HG03097 (cell line): ENCODE measurements at regions not wholly inside any gene's neighbourhood (a gene's known extent, or its start where the extent isn't known, plus 50 kb on each side); places are given as distances from the start of the nearest gene placed in this dataset.

Source experiments
- ATAC-seq: cut with Tn5 transposase; IDR thresholded peaks from one replicate; pipeline ENCODE4 v1.9.1; 2021; ENCODE audit not compliant: unreplicated experiment, low FRiP score

DNA sequence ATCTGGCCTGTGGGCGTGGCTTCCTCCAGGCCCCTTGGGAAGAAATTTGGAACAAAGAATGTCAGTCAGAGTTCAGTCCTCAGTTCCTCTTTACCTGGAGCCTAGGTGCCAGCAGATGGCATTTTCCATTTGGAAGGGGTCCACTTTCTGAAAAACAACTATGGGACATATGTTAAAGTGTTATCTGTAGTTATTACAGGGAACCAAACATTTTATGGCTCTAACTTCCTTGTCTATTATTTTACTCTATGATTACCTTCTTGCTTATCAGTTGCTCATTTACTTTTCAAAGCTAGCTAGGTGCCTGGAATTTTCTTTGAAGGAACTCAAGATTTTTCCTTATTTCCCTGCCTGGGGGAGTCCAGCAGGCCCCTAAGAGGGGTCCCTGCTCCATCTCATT is 159.8 kb upstream of the PUDP start:
- no peak for ATAC-seq

- no peak for ATAC-seq
These were observed 146.5 kb upstream of the PUDP start for GRCh38 chrX:7294483-7294882.

GRCh38 chrX:7286168-7286837 is 138.3 kb upstream of the PUDP start:
- ATAC-seq, result no peak

- ATAC-seq, result no peak
These were observed 137.8 kb upstream of the PUDP start for GRCh38 chrX:7285765-7286164.

DNA sequence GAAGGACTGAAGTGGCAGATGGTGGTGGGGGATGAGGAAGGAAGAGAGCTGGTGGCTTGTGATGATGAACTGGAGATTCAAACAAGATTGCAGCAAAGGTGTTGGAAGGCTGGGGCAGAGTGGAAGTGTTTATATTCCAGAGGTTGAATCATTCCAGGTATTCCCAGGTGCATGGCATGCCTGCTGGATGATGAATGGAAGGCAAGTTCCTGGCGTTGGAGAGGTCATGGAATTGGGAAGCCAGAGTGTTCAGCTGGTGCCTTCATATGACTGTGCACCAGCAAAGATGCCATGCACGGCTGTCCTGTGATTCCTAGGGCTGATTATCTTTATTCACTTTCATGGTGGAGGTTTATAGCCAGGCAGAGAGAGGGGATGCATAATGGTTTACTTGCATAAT is 135.8 kb upstream of the PUDP start:
- no peak for ATAC-seq

DNA sequence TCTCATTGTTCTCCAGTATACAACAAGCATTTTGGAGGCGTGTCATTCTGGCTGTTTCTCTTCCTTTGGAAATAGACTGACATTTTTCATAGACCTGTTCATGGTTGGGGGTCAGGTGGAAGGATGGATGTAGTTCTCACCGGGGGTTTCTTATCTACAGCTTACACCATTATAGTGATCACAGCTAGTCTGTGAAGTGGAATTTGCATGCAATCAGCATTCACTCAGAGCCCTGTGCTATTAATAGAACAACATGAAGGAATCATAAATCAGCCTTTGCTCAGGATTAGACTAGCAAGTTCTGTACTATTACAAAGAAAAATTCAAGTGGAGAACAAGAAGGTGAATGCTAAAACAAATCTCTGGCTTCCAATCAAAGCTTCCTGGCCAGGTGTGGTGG is 132.6 kb upstream of the PUDP start:
- no peak for ATAC-seq

DNA sequence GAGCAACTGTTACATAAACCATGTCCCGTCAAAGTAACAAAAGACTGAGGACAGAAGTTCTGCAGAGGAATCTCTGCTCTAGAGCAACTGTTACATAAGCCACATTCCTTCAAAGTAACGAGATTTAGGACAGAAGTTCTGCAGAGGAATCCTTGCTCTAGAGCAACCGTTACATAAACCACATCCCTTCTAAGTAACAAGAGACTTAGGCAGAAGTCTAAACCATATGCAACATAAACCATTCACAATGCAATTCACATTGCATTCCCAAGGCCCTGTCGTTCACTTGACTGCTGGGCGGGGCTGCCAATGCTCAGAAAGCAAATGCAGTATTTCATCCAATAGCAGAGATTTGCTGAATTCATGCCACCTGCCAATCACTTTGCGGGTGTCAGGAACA is 124.4 kb upstream of the PUDP start:
- ATAC-seq, result no peak

GRCh38 chrX:7270933-7271332 is 123.0 kb upstream of the PUDP start:
- ATAC-seq, result no peak

- no peak for ATAC-seq
These were observed 122.0 kb upstream of the PUDP start for GRCh38 chrX:7269991-7270390.

GRCh38 chrX:7269589-7269988 is 121.6 kb upstream of the PUDP start:
- ATAC-seq, result no peak

GRCh38 chrX:7266288-7266687 is 118.3 kb upstream of the PUDP start:
- ATAC-seq, result no peak

GRCh38 chrX:7264399-7264798 is 116.4 kb upstream of the PUDP start:
- ATAC-seq, result no peak

DNA sequence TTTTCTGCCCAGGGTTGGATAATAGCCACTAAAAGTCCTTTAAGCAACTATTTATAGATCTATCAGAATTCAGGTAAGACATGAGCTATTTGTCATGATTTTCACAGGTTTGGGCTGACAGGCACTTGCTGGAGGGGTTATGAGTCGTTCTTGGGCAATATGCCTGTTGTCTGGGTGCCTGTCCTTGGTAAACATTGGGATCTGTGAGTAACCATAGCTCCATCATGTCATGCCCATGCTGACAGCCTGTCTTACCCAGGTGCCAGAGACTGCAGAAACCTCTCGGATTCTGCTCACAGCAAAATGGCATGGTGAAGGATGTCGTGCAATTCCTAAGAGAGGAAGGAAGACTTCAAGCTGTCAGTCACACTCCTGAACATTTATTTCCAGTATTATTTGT is 116.0 kb upstream of the PUDP start:
- ATAC-seq, result no peak

DNA sequence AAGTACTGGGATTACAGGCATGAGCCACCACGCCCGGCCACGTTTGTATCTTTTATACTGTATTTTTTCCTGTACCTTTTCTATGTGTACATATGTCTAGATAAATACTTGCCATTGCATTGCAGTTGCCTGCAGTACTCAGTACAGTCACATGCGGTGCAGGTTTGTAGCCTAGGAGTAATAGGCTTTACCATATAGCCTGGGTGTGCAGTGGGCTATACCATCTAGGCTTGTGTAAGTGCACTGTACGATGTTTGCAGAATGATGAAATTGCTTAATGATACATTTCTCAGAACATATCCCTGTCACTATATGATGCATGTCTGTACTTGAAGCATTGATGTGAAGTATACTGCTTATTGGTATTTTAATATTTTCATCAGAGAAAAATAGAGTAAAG is 115.4 kb upstream of the PUDP start:
- no peak for ATAC-seq

- ATAC-seq, result no peak
These were observed 114.6 kb upstream of the PUDP start for GRCh38 chrX:7262551-7262950.

DNA sequence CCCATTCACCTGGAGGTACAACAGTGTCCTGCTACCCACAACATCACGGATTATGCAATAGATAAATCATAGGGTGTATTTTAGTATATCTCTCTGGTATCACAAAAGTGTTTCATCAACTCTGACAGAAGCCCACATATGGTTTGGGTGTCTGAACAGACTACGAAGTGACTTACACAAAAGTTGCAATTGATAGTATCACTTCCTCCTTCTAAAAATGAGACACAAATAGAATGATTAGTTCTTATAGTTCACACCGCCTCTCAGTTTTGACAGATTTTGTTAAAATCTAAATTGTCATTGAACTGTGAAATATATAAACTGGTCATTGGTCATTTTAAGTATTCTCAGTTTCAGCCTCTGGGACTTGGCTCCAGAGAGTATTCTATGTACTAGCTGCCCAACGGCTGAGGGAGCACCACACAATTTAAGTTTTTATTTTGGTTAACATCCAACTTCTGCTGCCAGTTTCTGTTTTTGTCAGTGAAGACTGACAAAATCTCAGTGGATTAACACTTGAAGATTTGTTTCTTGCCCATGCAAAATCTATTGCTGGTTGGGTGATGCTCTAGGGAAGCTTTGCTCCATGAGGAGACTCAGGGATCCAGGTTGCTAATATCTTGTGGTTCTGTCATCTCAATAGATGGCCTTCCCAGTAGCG is 113.8 kb upstream of the PUDP start:
- ATAC-seq, result peak; percentile 91

DNA sequence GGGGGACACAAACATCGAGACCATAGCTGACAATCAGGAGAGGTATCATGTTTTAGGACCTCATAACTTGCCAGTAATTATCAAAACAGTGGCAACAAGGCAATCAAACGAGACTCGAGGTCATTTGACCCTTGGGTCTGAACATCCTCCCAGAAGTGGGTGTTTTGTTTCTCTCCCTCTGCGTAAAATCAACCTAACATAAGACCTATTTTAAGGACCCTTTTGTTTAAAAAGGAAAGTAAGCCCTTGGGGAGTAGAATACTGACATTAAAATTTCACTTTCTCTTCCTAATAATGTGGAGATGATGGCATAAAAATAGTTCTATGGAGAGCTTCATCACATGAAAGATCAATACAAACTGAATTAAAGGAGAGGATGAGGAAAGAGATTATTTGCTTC is 106.2 kb upstream of the PUDP start:
- ATAC-seq, result no peak

DNA sequence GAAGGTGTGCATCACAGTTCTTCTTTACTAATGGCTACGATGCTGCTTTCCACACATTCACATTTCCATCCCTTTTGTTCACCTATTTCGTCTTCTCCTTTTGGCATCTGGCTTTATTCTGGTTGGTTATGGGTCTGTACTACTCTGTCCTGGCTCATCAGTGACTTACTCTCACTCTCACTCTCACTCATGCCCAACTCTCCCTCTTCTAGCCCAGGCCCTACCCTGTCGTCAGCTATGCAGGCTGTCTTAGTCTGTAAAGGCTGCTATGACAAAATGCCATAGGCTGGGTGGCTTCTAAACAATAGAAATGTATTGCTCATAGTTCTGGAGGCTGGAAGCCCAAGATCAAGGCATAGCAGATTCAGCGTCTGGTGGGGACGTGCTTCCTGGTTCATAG is 105.6 kb upstream of the PUDP start:
- ATAC-seq, result no peak

DNA sequence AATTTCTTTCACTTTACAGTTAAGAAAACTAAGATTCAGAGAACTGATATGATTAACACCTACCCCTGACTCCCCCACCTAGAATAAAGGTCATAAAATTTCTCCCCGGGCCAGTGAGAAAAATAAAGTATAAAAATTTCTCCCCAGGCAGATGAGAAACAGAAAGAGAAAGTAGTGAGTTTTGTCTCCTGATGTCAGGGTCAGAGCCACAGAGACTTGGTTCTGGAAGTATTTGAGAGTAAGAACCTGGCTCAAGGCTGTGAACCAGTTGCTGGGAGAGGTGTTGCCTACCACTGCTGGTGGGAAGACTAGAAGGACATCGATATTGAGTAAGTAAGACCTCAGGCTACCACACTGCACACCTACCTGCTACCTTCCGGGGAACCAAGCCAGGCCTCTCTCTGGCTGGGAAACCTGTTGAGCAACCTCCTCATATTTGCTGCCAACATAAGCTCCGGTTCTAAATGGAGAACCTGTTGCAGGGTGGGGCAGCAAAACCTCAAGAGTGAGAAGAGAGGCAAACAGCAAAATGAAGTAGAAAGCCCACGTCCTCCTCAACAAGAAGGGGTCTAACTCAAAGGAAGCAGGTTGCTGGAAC is 104.2 kb upstream of the PUDP start:
- no peak for ATAC-seq

- ATAC-seq, result no peak
These were observed 99.4 kb upstream of the PUDP start for GRCh38 chrX:7247346-7247745.

GRCh38 chrX:7244405-7244804 is 96.5 kb upstream of the PUDP start:
- ATAC-seq, result no peak

DNA sequence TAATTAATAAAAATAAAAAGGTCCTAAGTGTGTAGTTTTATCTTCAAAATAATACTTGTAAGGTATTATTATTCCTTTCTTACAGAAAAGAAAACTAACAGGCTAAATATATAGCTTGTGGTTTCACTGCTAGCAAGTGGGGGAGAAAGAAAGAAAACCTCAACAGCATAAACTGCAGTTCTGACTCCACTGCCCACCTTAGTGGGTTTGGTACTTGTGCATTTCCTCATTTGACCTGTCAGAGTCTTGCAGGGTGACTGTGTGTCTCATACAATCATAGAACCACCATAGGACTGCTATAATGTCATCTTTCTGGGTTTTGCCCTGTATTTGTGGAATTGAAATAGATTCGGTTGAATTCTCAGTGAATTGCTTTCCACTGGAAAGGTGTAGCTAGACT is 94.7 kb upstream of the PUDP start:
- no peak for ATAC-seq
